ENCODE measurements at regions not wholly inside any gene's neighbourhood (a gene's known extent, or its start where the extent isn't known, plus 50 kb on each side); places are given as distances from the start of the nearest gene placed in this dataset.

GRCh38 chr20:52433326-52434040, 241.9 kb upstream of the ZFP64 start:
- ChIA-PET POLR2A (no interaction called here), CTCF (interaction anchor here (1.4 kb wide), 1 partner anchor 120 kb away, joined by 3 read pairs; no protein-coding TSS in a partner anchor)
- no peak overlapping the region for H3K27ac Mint-ChIP-seq
- DNase-seq (ENCODE audit: low spot score) (no peak), ATAC-seq (no peak)
- TF ChIP-seq, protein P1, sequence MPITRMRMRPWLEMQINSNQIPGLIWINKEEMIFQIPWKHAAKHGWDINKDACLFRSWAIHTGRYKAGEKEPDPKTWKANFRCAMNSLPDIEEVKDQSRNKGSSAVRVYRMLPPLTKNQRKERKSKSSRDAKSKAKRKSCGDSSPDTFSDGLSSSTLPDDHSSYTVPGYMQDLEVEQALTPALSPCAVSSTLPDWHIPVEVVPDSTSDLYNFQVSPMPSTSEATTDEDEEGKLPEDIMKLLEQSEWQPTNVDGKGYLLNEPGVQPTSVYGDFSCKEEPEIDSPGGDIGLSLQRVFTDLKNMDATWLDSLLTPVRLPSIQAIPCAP (CRISPR knock-in tag; IDR thresholded peaks at IDR 0.05), result no peak
- peak; percentile 49; the same call in 1 of the 2 replicates for TF ChIP-seq GABPB1 (CRISPR knock-in tag; IDR thresholded peaks at IDR 0.05)
- peaks cover 31% of the 10 kb centered on the region for H3K9me3 Mint-ChIP-seq
- no peak overlapping the region for H3K4me3 Mint-ChIP-seq
- H3K4me1 Mint-ChIP-seq, result peaks cover 4% of the 10 kb centered on the region
- peaks cover 7% of the 10 kb centered on the region; the same call in 1 of the 2 replicates for H3K36me3 Mint-ChIP-seq
- no peaks in the 10 kb centered on the region for H3K27me3 Mint-ChIP-seq (ENCODE audit: low read depth)

GRCh38 chr20:52432740-52433139, 241.2 kb upstream of the ZFP64 start:
- H3K27ac Mint-ChIP-seq, result no peak overlapping the region
- POLR2A ChIA-PET, result no interaction called here
- no peaks in the 10 kb centered on the region for H3K27me3 Mint-ChIP-seq (ENCODE audit: low read depth)
- TF ChIP-seq ZBTB43 (CRISPR knock-in tag; IDR thresholded peaks at IDR 0.05), result no peak
- TF ChIP-seq RORB (CRISPR knock-in tag; IDR thresholded peaks at IDR 0.05), result no peak
- TF ChIP-seq FOXP1 (CRISPR knock-in tag; IDR thresholded peaks at IDR 0.05; ENCODE audit: borderline replicate concordance), result no peak
- TF ChIP-seq PRDM15 (CRISPR knock-in tag; IDR thresholded peaks at IDR 0.05), result no peak
- no peak for TF ChIP-seq ATF1 (CRISPR knock-in tag; IDR thresholded peaks at IDR 0.05)
- no peak for TF ChIP-seq E2F5 (CRISPR knock-in tag; IDR thresholded peaks at IDR 0.05)
- no peak for TF ChIP-seq ZNF416 (CRISPR knock-in tag; IDR thresholded peaks at IDR 0.05)
- no peak for TF ChIP-seq ZNF263 (CRISPR knock-in tag; IDR thresholded peaks at IDR 0.05; ENCODE audit: low read depth)
- no peak for TF ChIP-seq ZNF121 (CRISPR knock-in tag; IDR thresholded peaks at IDR 0.05)
- TF ChIP-seq, protein P2, sequence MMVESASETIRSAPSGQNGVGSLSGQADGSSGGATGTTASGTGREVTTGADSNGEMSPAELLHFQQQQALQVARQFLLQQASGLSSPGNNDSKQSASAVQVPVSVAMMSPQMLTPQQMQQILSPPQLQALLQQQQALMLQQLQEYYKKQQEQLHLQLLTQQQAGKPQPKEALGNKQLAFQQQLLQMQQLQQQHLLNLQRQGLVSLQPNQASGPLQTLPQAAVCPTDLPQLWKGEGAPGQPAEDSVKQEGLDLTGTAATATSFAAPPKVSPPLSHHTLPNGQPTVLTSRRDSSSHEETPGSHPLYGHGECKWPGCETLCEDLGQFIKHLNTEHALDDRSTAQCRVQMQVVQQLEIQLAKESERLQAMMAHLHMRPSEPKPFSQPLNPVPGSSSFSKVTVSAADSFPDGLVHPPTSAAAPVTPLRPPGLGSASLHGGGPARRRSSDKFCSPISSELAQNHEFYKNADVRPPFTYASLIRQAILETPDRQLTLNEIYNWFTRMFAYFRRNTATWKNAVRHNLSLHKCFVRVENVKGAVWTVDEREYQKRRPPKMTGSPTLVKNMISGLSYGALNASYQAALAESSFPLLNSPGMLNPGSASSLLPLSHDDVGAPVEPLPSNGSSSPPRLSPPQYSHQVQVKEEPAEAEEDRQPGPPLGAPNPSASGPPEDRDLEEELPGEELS (CRISPR knock-in tag; IDR thresholded peaks at IDR 0.05), result no peak
- TF ChIP-seq CREM (CRISPR knock-in tag; IDR thresholded peaks at IDR 0.05), result no peak
- TF ChIP-seq ZNF423 (CRISPR knock-in tag; IDR thresholded peaks at IDR 0.05), result no peak
- DNase-seq (ENCODE audit: low spot score) (no peak), ATAC-seq (no peak)
- H3K4me3 Mint-ChIP-seq, result no peak overlapping the region
- no peaks in the 10 kb centered on the region for H3K4me1 Mint-ChIP-seq
- peaks cover 31% of the 10 kb centered on the region for H3K9me3 Mint-ChIP-seq
- H3K36me3 Mint-ChIP-seq, result peaks cover 7% of the 10 kb centered on the region; the same call in 1 of the 2 replicates
- CTCF ChIA-PET, result interaction anchor here (1.4 kb wide), 1 partner anchor 119 kb away, joined by 3 read pairs; no protein-coding TSS in a partner anchor

Measured in WTC11 (cell line).